ENCODE measurements at regions not wholly inside any gene's neighbourhood (a gene's known extent, or its start where the extent isn't known, plus 50 kb on each side); places are given as distances from the start of the nearest gene placed in this dataset.

DNA sequence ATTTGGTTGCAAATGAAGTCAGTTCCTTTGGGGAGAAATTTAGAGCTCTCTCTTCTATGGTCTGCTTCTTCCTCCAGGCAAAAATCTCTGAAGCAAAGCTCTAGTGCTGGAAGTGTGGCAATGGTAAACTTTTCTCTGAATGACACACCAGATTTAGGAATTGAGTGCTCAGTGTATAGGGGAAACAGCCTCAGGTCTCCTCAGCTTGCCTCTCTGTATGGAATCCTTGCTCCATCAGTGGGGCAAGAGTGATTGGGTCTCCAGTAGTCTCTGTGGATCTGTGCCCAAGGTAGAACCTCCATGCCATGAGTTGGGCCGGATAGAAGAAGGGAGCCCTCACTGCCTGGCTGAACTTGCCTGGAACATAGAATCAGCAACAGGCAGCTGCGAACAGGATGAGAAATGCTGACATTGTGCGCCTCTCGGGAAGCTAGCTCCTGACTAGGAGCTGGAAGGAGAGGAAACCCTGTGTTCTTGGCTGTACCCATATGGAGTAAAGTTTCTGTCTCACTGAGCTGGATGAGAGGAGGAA lies 156.1 kb downstream of the WNT7A start:
- Histone ChIP-seq H3K27me3 (no peaks in the 10 kb centered on the region), H3K27ac (no peak overlapping the region), H3K9me3 (peaks cover 0 to 4% (median 0%) of the 10 kb centered on the region in 4 donors), H3K4me3 (no peak overlapping the region), H3K4me1 (no peaks in the 10 kb centered on the region), H3K36me3 (no peaks in the 10 kb centered on the region)
- TF ChIP-seq, protein P1, sequence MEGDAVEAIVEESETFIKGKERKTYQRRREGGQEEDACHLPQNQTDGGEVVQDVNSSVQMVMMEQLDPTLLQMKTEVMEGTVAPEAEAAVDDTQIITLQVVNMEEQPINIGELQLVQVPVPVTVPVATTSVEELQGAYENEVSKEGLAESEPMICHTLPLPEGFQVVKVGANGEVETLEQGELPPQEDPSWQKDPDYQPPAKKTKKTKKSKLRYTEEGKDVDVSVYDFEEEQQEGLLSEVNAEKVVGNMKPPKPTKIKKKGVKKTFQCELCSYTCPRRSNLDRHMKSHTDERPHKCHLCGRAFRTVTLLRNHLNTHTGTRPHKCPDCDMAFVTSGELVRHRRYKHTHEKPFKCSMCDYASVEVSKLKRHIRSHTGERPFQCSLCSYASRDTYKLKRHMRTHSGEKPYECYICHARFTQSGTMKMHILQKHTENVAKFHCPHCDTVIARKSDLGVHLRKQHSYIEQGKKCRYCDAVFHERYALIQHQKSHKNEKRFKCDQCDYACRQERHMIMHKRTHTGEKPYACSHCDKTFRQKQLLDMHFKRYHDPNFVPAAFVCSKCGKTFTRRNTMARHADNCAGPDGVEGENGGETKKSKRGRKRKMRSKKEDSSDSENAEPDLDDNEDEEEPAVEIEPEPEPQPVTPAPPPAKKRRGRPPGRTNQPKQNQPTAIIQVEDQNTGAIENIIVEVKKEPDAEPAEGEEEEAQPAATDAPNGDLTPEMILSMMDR (IDR thresholded peaks at IDR 0.05) = no peak
- TF ChIP-seq POLR2A (IDR thresholded peaks at IDR 0.05) = no peak
- TF ChIP-seq POLR2AphosphoS5 (IDR thresholded peaks at IDR 0.05) = no peak
- TF ChIP-seq EP300 (IDR thresholded peaks at IDR 0.05) = no peak
- 90 to 91% methylated on average over 4 of the region's 4 CpGs for WGBS, 2 donors
- no peak for DNase-seq
- intact Hi-C loops (cut with DNase I) = no loop called here

GRCh38 chr3:13722178-13722577 lies 157.7 kb downstream of the WNT7A start:
- TF ChIP-seq EP300 (IDR thresholded peaks at IDR 0.05) (no peak), POLR2AphosphoS5 (IDR thresholded peaks at IDR 0.05) (no peak)
- H3K36me3 ChIP-seq = no peaks in the 10 kb centered on the region
- intact Hi-C loops (cut with DNase I) = no loop called here

DNA sequence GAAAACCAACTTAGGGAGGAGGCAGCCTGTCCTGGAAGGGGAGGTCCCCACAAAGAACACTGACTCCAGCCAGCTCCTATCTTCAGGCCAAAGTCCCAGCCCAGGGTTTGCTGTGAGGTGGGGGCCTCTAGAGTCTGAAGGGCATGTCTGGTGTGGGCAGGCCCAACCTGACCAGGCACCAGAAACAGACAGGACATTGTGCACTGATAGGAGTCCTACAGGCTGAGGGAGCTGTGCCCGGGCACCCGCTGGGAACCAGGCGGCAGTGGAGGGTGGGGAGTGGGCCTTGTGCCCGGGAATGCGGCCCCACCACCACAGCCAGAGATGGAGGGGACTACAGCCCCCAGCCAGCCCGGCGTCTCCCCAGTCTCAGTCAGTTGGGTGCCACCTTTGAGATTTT lies 161.4 kb downstream of the WNT7A start:
- Histone ChIP-seq H3K27me3 (no peaks in the 10 kb centered on the region), H3K9me3 (peaks cover 0 to 4% (median 0%) of the 10 kb centered on the region in 4 donors), H3K27ac (no peak overlapping the region), H3K4me3 (no peak overlapping the region), H3K36me3 (no peaks in the 10 kb centered on the region), H3K4me1 (no peaks in the 10 kb centered on the region)
- no peak for TF ChIP-seq POLR2AphosphoS5 (IDR thresholded peaks at IDR 0.05)
- TF ChIP-seq, protein P1 (IDR thresholded peaks at IDR 0.05) = no peak
- no peak for TF ChIP-seq EP300 (IDR thresholded peaks at IDR 0.05)
- no peak for TF ChIP-seq POLR2A (IDR thresholded peaks at IDR 0.05)
- intact Hi-C loops (cut with DNase I) = no loop called here
- 45 to 78% methylated on average over 7 of the region's 7 CpGs for WGBS, 2 donors
- peak; percentile 48 for DNase-seq

More at GRCh38 chr3:13722178-13722577, 157.7 kb downstream of the WNT7A start:
- Histone ChIP-seq H3K9me3 (peaks cover 0 to 4% (median 0%) of the 10 kb centered on the region in 4 donors), H3K4me3 (no peak overlapping the region), H3K4me1 (no peaks in the 10 kb centered on the region), H3K27ac (no peak overlapping the region), H3K27me3 (no peaks in the 10 kb centered on the region)
- DNase-seq = no peak

DNA sequence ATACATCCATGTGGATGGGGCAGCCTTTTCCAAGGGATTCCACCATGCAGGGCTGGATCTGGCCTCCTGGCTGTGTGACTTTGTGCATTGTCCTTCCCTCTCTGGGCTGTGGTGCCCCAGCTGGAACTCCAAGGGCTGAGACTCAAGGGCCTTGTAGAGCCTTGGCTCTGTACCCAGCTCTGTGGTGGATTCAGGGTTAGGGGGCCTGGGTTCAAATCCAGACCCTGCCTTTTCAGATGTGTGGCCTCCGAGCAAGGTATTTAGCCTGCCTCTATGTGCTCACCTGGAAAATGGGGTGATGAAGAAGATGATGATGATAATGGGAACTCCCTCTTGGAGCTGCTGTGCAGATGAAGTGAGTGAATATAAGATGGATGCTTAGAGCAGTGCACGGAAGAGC lies 161.9 kb downstream of the WNT7A start:
- no peak overlapping the region for H3K27ac ChIP-seq
- TF ChIP-seq POLR2A (IDR thresholded peaks at IDR 0.05) = no peak
- TF ChIP-seq EP300 (IDR thresholded peaks at IDR 0.05) = no peak
- TF ChIP-seq, protein P1 (IDR thresholded peaks at IDR 0.05) = no peak
- TF ChIP-seq POLR2AphosphoS5 (IDR thresholded peaks at IDR 0.05) = no peak
- 59 to 71% methylated on average over 2 of the region's 2 CpGs for WGBS, 2 donors

GRCh38 chr3:13717222-13717895 lies 162.5 kb downstream of the WNT7A start:
- peak; percentile 12 for DNase-seq
- WGBS, 2 donors = 49 to 72% methylated on average over 8 of the region's 8 CpGs
- no peaks in the 10 kb centered on the region for H3K4me1 ChIP-seq
- TF ChIP-seq POLR2A (IDR thresholded peaks at IDR 0.05) (no peak), POLR2AphosphoS5 (IDR thresholded peaks at IDR 0.05) (no peak), EP300 (IDR thresholded peaks at IDR 0.05) (no peak)
- TF ChIP-seq, protein P1 (IDR thresholded peaks at IDR 0.05) = no peak
- no peak overlapping the region for H3K4me3 ChIP-seq
- H3K27ac ChIP-seq = no peak overlapping the region
- intact Hi-C loops (cut with DNase I) = no loop called here
- H3K27me3 ChIP-seq = no peaks in the 10 kb centered on the region
- H3K36me3 ChIP-seq = no peaks in the 10 kb centered on the region
- peaks cover 0 to 3% (median 0%) of the 10 kb centered on the region in 4 donors for H3K9me3 ChIP-seq

More for the DNA sequence above, 161.9 kb downstream of the WNT7A start:
- peak; percentile 28 for DNase-seq
- H3K9me3 ChIP-seq = peaks cover 0 to 4% (median 0%) of the 10 kb centered on the region in 4 donors
- H3K36me3 ChIP-seq = no peaks in the 10 kb centered on the region
- H3K4me3 ChIP-seq = no peak overlapping the region
- H3K27me3 ChIP-seq = no peaks in the 10 kb centered on the region
- H3K4me1 ChIP-seq = no peaks in the 10 kb centered on the region
- intact Hi-C loops (cut with DNase I) = no loop called here
